Right atrium auricular region (tissue), 2 donors: ENCODE measurements at regions not wholly inside any gene's neighbourhood (a gene's known extent, or its start where the extent isn't known, plus 50 kb on each side); places are given as distances from the start of the nearest gene placed in this dataset.

Experiments
- DNase-seq: peaks from one replicate; pipeline ENCODE4 v3.0.0-alpha.2; 2019; ENCODE audit warnings: low spot score
- H3K27ac ChIP-seq, 2 donors: fragments of 200-600 bp; sonication (generic); 1 replicate in 1 of 2; 2 replicates in 1 of 2; pipeline ENCODE4 v1.5.1; 2016 to 2019
- H3K27me3 ChIP-seq, 2 donors: fragments of 200-600 bp; sonication (generic); one replicate each; pipeline versions ENCODE4 v1.5.1 to v1.6.0; 2017 to 2019
- H3K36me3 ChIP-seq: fragments of 200-600 bp; sonication (generic); one replicate; pipeline ENCODE4 v1.5.1; 2016
- H3K4me1 ChIP-seq, 2 donors: fragments of 200-600 bp; sonication (generic); one replicate each; pipeline versions ENCODE4 v1.5.1 to v1.6.0; 2017 to 2019
- H3K4me3 ChIP-seq, 2 donors: fragments of 200-600 bp; sonication (generic); 1 replicate in 1 of 2; 2 replicates in 1 of 2; pipeline ENCODE4 v1.5.1; 2017 to 2019; ENCODE audit warnings: mild to moderate bottlenecking in 1 of 2, moderate library complexity in 1 of 2
- H3K9me3 ChIP-seq, 2 donors: fragments of 200-600 bp; sonication (generic); one replicate each; pipeline ENCODE4 v1.5.1; 2019
- TF ChIP-seq, protein P1 (sequence below), 2 donors: fragments of 200-600 bp; sonication (generic); IDR thresholded peaks; one replicate each; pipeline ENCODE4 v1.5.1; 2019; ENCODE audit warnings: antibody characterized with exemption in 2 of 2

DNA sequence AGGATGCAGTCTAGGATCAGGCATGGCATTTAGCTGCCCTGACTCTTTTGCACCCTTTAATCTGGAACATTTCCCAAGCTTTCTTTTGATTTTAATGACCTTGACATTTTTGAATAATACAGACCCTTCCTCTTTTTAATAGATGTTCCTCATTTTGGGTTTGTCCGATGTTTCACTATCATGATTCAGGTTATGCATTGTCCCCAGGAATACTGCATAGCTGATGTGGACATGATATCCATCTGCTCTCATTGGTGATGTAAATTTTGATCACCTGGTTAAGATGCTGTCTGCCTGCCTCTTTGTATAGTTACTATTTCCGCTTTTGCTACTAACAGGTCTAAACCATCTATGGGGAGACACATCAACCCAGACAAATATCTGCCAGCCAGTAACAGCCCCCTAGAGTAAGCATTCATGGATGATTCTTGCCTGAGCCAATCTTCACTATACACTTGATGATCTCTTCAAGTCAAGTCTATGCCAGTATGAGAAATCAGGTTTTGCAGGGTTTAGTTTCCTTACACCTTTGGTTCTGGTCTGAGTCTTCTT is 50.6 kb upstream of the ULK4 start:
- H3K36me3 ChIP-seq = no peaks in the 10 kb centered on the region
- TF ChIP-seq, protein P1, sequence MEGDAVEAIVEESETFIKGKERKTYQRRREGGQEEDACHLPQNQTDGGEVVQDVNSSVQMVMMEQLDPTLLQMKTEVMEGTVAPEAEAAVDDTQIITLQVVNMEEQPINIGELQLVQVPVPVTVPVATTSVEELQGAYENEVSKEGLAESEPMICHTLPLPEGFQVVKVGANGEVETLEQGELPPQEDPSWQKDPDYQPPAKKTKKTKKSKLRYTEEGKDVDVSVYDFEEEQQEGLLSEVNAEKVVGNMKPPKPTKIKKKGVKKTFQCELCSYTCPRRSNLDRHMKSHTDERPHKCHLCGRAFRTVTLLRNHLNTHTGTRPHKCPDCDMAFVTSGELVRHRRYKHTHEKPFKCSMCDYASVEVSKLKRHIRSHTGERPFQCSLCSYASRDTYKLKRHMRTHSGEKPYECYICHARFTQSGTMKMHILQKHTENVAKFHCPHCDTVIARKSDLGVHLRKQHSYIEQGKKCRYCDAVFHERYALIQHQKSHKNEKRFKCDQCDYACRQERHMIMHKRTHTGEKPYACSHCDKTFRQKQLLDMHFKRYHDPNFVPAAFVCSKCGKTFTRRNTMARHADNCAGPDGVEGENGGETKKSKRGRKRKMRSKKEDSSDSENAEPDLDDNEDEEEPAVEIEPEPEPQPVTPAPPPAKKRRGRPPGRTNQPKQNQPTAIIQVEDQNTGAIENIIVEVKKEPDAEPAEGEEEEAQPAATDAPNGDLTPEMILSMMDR (IDR thresholded peaks at IDR 0.05) = no peak
- no peaks in the 10 kb centered on the region for H3K9me3 ChIP-seq
- peak overlapping the region; percentile 91 to 96 for H3K27ac ChIP-seq
- no peak overlapping the region for H3K4me3 ChIP-seq
- H3K27me3 ChIP-seq = no peaks in the 10 kb centered on the region
- no peak for DNase-seq
- peaks cover 0 to 31% of the 10 kb centered on the region in 2 donors for H3K4me1 ChIP-seq
